GM13976 (cell line): ENCODE measurements at regions not wholly inside any gene's neighbourhood (a gene's known extent, or its start where the extent isn't known, plus 50 kb on each side); places are given as distances from the start of the nearest gene placed in this dataset.

ENCODE experiments used
- DNase-seq: peaks from one replicate; pipeline ENCODE4 v3.0.0; 2012; ENCODE audit warnings: low spot score
- CTCF ChIP-seq: IDR thresholded peaks from 2 replicates; pipeline ENCODE4 v1.5.1; 2012; ENCODE audit warnings: borderline replicate concordance, mild to moderate bottlenecking; ENCODE audit not compliant: insufficient read depth; ENCODE audit errors: extremely low read depth, missing control alignments, control extremely low read depth
- in situ Hi-C: fragments of 300-500 bp; cut with MboI; formaldehyde crosslinking; loops from one replicate; pipeline ENCODE4 v1.12.0; 2022; ENCODE audit warnings: low sequenced_read_pairs, mixed read lengths, inconsistent platforms; ENCODE audit not compliant: unreplicated experiment

GRCh38 chr5:54661111-54661510, 143.6 kb downstream of the SNX18 start:
- no peak for DNase-seq
- in situ Hi-C loops = no loop called here
- no peak for TF ChIP-seq CTCF

GRCh38 chr5:54659700-54660131, 142.2 kb downstream of the SNX18 start:
- DNase-seq = no peak
- in situ Hi-C loops = no loop called here

GRCh38 chr5:54658010-54658409, 140.5 kb downstream of the SNX18 start:
- no peak for TF ChIP-seq CTCF
- in situ Hi-C loops = no loop called here
- DNase-seq = no peak

More at GRCh38 chr5:54659700-54660131, 142.2 kb downstream of the SNX18 start:
- TF ChIP-seq CTCF = no peak

- in situ Hi-C loops = no loop called here
- DNase-seq = no peak
- TF ChIP-seq CTCF = no peak
Measured at GRCh38 chr5:54656261-54656728, 138.7 kb downstream of the SNX18 start.

GRCh38 chr5:54655761-54656160, 138.2 kb downstream of the SNX18 start:
- no peak for TF ChIP-seq CTCF
- no peak for DNase-seq
- in situ Hi-C loops = no loop called here

GRCh38 chr5:54655266-54655665, 137.7 kb downstream of the SNX18 start:
- DNase-seq = no peak
- TF ChIP-seq CTCF = no peak
- in situ Hi-C loops = no loop called here
